A673 (cell line): ENCODE measurements at regions not wholly inside any gene's neighbourhood (a gene's known extent, or its start where the extent isn't known, plus 50 kb on each side); places are given as distances from the start of the nearest gene placed in this dataset.

Experiments used
- BruUV-seq: library from RNA; stranded (reverse); fragments of 400-500 nt; replicated peaks from 2 replicates; lab custom pipeline; 2021; lab: Mats Ljungman, UMichigan
- CTCF ChIA-PET: fragments of 300-600 bp; sonication (Branson Sonifier 250); formaldehyde crosslinking; loops from one replicate; lab custom pipeline; 2022; ENCODE audit warnings: antibody characterized with exemption; lab: Charles Lee
- POLR2A ChIA-PET: fragments of 300-600 bp; sonication (Branson Sonifier 250); formaldehyde crosslinking; loops from one replicate; lab custom pipeline; 2022; ENCODE audit warnings: antibody characterized with exemption; ENCODE audit not compliant: low non-redundant PET; lab: Charles Lee
- DNase-seq: peaks from one replicate; pipeline ENCODE4 v3.0.0-alpha.2; 2015; ENCODE audit warnings: low spot score
- H3K27ac ChIP-seq: fragments of 200-600 bp; sonication (generic); 2 replicates; pipeline ENCODE4 v1.5.1; 2016; ENCODE audit warnings: mixed run types, low read depth, mild to moderate bottlenecking, mixed read lengths, antibody characterized with exemption, low read length; ENCODE audit not compliant: poor library complexity, severe bottlenecking
- H3K27me3 ChIP-seq: fragments of 200-600 bp; sonication (generic); replicated peaks from 2 replicates; pipeline ENCODE4 v1.6.1; 2017; ENCODE audit warnings: mixed run types, low read depth, mild to moderate bottlenecking, mixed read lengths, antibody characterized with exemption, low read length; ENCODE audit not compliant: insufficient read depth, poor library complexity
- H3K36me3 ChIP-seq: fragments of 200-600 bp; sonication (generic); 2 replicates; pipeline ENCODE4 v1.6.1; 2016; ENCODE audit warnings: mixed run types, mild to moderate bottlenecking, mixed read lengths, antibody characterized with exemption, low read length; ENCODE audit not compliant: insufficient read depth, poor library complexity, severe bottlenecking
- H3K4me1 ChIP-seq: fragments of 200-600 bp; sonication (generic); 2 replicates; pipeline ENCODE4 v1.6.1; 2017; ENCODE audit warnings: mixed run types, mild to moderate bottlenecking, mixed read lengths, antibody characterized with exemption, low read length; ENCODE audit not compliant: insufficient read depth, poor library complexity, severe bottlenecking
- H3K4me3 ChIP-seq: fragments of 200-600 bp; sonication (generic); 2 replicates; pipeline ENCODE4 v1.5.1; 2016; ENCODE audit warnings: low read depth, mixed run types, mild to moderate bottlenecking, mixed read lengths, low read length; ENCODE audit not compliant: poor library complexity, severe bottlenecking
- H3K9me3 ChIP-seq: fragments of 200-600 bp; sonication (generic); 2 replicates; pipeline ENCODE4 v1.6.1; 2016; ENCODE audit warnings: mixed run types, low read depth, mild to moderate bottlenecking, mixed read lengths, antibody characterized with exemption, low read length; ENCODE audit not compliant: poor library complexity, severe bottlenecking
- EZH2 ChIP-seq: fragments of 200-600 bp; sonication (generic); IDR thresholded peaks from 2 replicates; pipeline ENCODE4 v1.6.1; 2017; ENCODE audit warnings: borderline replicate concordance, low read depth, mild to moderate bottlenecking, mixed read lengths, antibody characterized with exemption, low read length; ENCODE audit not compliant: poor library complexity, severe bottlenecking
- intact Hi-C: fragments of 100-400 bp; cut with micrococcal nuclease; formaldehyde crosslinking; loops from one replicate; pipeline ENCODE4 v1.10.0; 2022; ENCODE audit not compliant: unreplicated experiment
- TF ChIP-seq, protein P1 (sequence below): fragments of 300-800, 200-600 bp; sonication (generic); conservative IDR thresholded peaks from 2 replicates; pipeline ENCODE4 v1.5.1; 2017; ENCODE audit warnings: low read depth, mild to moderate bottlenecking, antibody characterized with exemption, low read length, moderate library complexity, mixed read lengths

GRCh38 chr7:109215341-109215740, 645.7 kb downstream of the DNAJB9 start:
- intact Hi-C loops = no loop called here
- BruUV-seq = no TSS peak
- H3K4me1 ChIP-seq = no peaks in the 10 kb centered on the region
- no peak for DNase-seq
- no peak overlapping the region for H3K27ac ChIP-seq
- H3K4me3 ChIP-seq = no peak overlapping the region
- ChIA-PET CTCF (no interaction called here), POLR2A (no interaction called here)
- H3K36me3 ChIP-seq = no peaks in the 10 kb centered on the region
- TF ChIP-seq, protein P1, sequence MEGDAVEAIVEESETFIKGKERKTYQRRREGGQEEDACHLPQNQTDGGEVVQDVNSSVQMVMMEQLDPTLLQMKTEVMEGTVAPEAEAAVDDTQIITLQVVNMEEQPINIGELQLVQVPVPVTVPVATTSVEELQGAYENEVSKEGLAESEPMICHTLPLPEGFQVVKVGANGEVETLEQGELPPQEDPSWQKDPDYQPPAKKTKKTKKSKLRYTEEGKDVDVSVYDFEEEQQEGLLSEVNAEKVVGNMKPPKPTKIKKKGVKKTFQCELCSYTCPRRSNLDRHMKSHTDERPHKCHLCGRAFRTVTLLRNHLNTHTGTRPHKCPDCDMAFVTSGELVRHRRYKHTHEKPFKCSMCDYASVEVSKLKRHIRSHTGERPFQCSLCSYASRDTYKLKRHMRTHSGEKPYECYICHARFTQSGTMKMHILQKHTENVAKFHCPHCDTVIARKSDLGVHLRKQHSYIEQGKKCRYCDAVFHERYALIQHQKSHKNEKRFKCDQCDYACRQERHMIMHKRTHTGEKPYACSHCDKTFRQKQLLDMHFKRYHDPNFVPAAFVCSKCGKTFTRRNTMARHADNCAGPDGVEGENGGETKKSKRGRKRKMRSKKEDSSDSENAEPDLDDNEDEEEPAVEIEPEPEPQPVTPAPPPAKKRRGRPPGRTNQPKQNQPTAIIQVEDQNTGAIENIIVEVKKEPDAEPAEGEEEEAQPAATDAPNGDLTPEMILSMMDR = no peak
- no peak for TF ChIP-seq EZH2
- no peaks in the 10 kb centered on the region for H3K27me3 ChIP-seq
- no peaks in the 10 kb centered on the region for H3K9me3 ChIP-seq

- ChIA-PET CTCF (no interaction called here), POLR2A (no interaction called here)
- BruUV-seq = no TSS peak
- intact Hi-C loops = no loop called here
- Histone ChIP-seq H3K27ac (no peak overlapping the region), H3K36me3 (no peaks in the 10 kb centered on the region), H3K4me1 (no peaks in the 10 kb centered on the region), H3K27me3 (no peaks in the 10 kb centered on the region), H3K9me3 (no peaks in the 10 kb centered on the region), H3K4me3 (no peak overlapping the region)
- TF ChIP-seq, protein P1 = no peak
- DNase-seq = no peak
Observed at GRCh38 chr7:109224100-109224499, 654.4 kb downstream of the DNAJB9 start.

GRCh38 chr7:109226699-109227098, 657.0 kb downstream of the DNAJB9 start:
- Histone ChIP-seq H3K27me3 (no peaks in the 10 kb centered on the region), H3K27ac (no peak overlapping the region), H3K4me1 (no peaks in the 10 kb centered on the region), H3K36me3 (no peaks in the 10 kb centered on the region), H3K9me3 (no peaks in the 10 kb centered on the region), H3K4me3 (no peak overlapping the region)
- no TSS peak for BruUV-seq
- DNase-seq = no peak
- POLR2A ChIA-PET = no interaction called here
- TF ChIP-seq EZH2 = no peak
- TF ChIP-seq, protein P1 = no peak
- intact Hi-C loops = no loop called here
- CTCF ChIA-PET = no interaction called here
